HFFc6 (cell line): ENCODE measurements at regions not wholly inside any gene's neighbourhood (a gene's known extent, or its start where the extent isn't known, plus 50 kb on each side); places are given as distances from the start of the nearest gene placed in this dataset.

ENCODE experiments used
- DNase-seq: peaks from one replicate; pipeline ENCODE4 v3.0.0-alpha.2; 2018
- H3K27ac Mint-ChIP-seq: 2 replicates; pipeline ENCODE4 v1.8.0; 2020; ENCODE audit warnings: mild to moderate bottlenecking, mixed read lengths
- H3K27me3 Mint-ChIP-seq: 2 replicates; pipeline ENCODE4 v1.8.0; 2021; ENCODE audit warnings: mild to moderate bottlenecking, moderate library complexity, mixed read lengths; ENCODE audit not compliant: insufficient read depth
- H3K36me3 Mint-ChIP-seq: 2 replicates; pipeline ENCODE4 v1.8.0; 2021; ENCODE audit warnings: low read depth, mixed read lengths
- H3K4me1 Mint-ChIP-seq: 2 replicates; pipeline ENCODE4 v1.8.0; 2020; ENCODE audit warnings: low read depth, mixed read lengths
- H3K4me3 Mint-ChIP-seq: 2 replicates; pipeline ENCODE4 v1.8.0; 2020; ENCODE audit warnings: mild to moderate bottlenecking, moderate library complexity, mixed read lengths
- H3K9me3 Mint-ChIP-seq: 2 replicates; pipeline ENCODE4 v1.8.0; 2020; ENCODE audit warnings: mild to moderate bottlenecking, mixed read lengths
- CTCF ChIP-seq: fragments of 200-600 bp; sonication (generic); IDR thresholded peaks from 2 replicates; pipeline ENCODE4 v1.5.0; 2021; ENCODE audit warnings: antibody characterized with exemption, mild to moderate bottlenecking

GRCh38 chr4:112939901-112940300 is 109.6 kb upstream of the ANK2 start:
- no peaks in the 10 kb centered on the region for H3K4me1 Mint-ChIP-seq

GRCh38 chr4:112940336-112940735 is 109.1 kb upstream of the ANK2 start:
- H3K27me3 Mint-ChIP-seq, result peaks cover 2% of the 10 kb centered on the region; the same call in 1 of the 2 replicates
- no peak for TF ChIP-seq CTCF
- no peaks in the 10 kb centered on the region for H3K9me3 Mint-ChIP-seq
- DNase-seq, result no peak
- H3K36me3 Mint-ChIP-seq, result no peaks in the 10 kb centered on the region
- H3K4me3 Mint-ChIP-seq, result no peak overlapping the region
- no peak overlapping the region for H3K27ac Mint-ChIP-seq
- H3K4me1 Mint-ChIP-seq, result no peaks in the 10 kb centered on the region

More at GRCh38 chr4:112939901-112940300, 109.6 kb upstream of the ANK2 start:
- TF ChIP-seq CTCF, result no peak
- peaks cover 2% of the 10 kb centered on the region; the same call in 1 of the 2 replicates for H3K27me3 Mint-ChIP-seq
- H3K27ac Mint-ChIP-seq, result no peak overlapping the region
- DNase-seq, result no peak
- no peaks in the 10 kb centered on the region for H3K9me3 Mint-ChIP-seq
- H3K4me3 Mint-ChIP-seq, result no peak overlapping the region
- no peaks in the 10 kb centered on the region for H3K36me3 Mint-ChIP-seq

- Mint-ChIP-seq H3K36me3 (no peaks in the 10 kb centered on the region), H3K4me3 (no peak overlapping the region), H3K27me3 (peaks cover 2% of the 10 kb centered on the region; the same call in 1 of the 2 replicates), H3K9me3 (no peaks in the 10 kb centered on the region), H3K27ac (no peak overlapping the region), H3K4me1 (no peaks in the 10 kb centered on the region)
- no peak for DNase-seq
- TF ChIP-seq CTCF, result peak; percentile 26; the same call in 1 of the 2 replicates
Observed at GRCh38 chr4:112942077-112942476, 107.4 kb upstream of the ANK2 start.

- Mint-ChIP-seq H3K9me3 (no peaks in the 10 kb centered on the region), H3K4me1 (no peaks in the 10 kb centered on the region), H3K27me3 (peaks cover 2% of the 10 kb centered on the region; the same call in 1 of the 2 replicates), H3K27ac (no peak overlapping the region), H3K36me3 (no peaks in the 10 kb centered on the region), H3K4me3 (no peak overlapping the region)
- no peak for TF ChIP-seq CTCF
- no peak for DNase-seq
Observed at GRCh38 chr4:112942997-112943396, 106.5 kb upstream of the ANK2 start.

- no peaks in the 10 kb centered on the region for H3K9me3 Mint-ChIP-seq
- no peak for DNase-seq
- no peak for TF ChIP-seq CTCF
- no peaks in the 10 kb centered on the region for H3K36me3 Mint-ChIP-seq
- no peak overlapping the region for H3K4me3 Mint-ChIP-seq
- no peak overlapping the region for H3K27ac Mint-ChIP-seq
- peaks cover 2% of the 10 kb centered on the region; the same call in 1 of the 2 replicates for H3K27me3 Mint-ChIP-seq
- no peaks in the 10 kb centered on the region for H3K4me1 Mint-ChIP-seq
Observed at GRCh38 chr4:112944006-112944405, 105.4 kb upstream of the ANK2 start.

GRCh38 chr4:112946127-112946526 is 103.3 kb upstream of the ANK2 start:
- Mint-ChIP-seq H3K36me3 (no peaks in the 10 kb centered on the region), H3K27ac (no peak overlapping the region), H3K4me1 (no peaks in the 10 kb centered on the region), H3K9me3 (no peaks in the 10 kb centered on the region), H3K27me3 (peaks cover 2% of the 10 kb centered on the region; the same call in 1 of the 2 replicates), H3K4me3 (no peak overlapping the region)
- DNase-seq, result no peak
- no peak for TF ChIP-seq CTCF
